GM12878 (cell line): ENCODE measurements at regions not wholly inside any gene's neighbourhood (a gene's known extent, or its start where the extent isn't known, plus 50 kb on each side); places are given as distances from the start of the nearest gene placed in this dataset.

ENCODE experiments used
- ATAC-seq: fragments of 200-7000 bp; cut with Tn5 transposase; 3 replicates; pipeline ENCODE4 v1.9.1; 2020; ENCODE audit warnings: mild to moderate bottlenecking, moderate library complexity
- BruUV-seq: library from RNA; stranded (reverse); fragments of 400-500 nt; replicated peaks from 2 replicates; lab custom pipeline; 2021; lab: Mats Ljungman, UMichigan
- CTCF ChIA-PET: fragments of 300-600 bp; sonication (Branson Sonifier 250); formaldehyde crosslinking; extraction: SDS; loops from one replicate; lab custom pipeline; 2021; ENCODE audit warnings: inconsistent platforms; lab: Yijun Ruan, JAX
- POLR2A ChIA-PET: fragments of 350-600 bp; formaldehyde crosslinking; extraction: SDS; loops from one replicate; lab custom pipeline; 2021; ENCODE audit warnings: inconsistent platforms; lab: Charles Lee
- RAD21 ChIA-PET: fragments of 300-600 bp; sonication (Branson Sonifier 250); formaldehyde crosslinking; loops from one replicate; lab custom pipeline; 2023; ENCODE audit warnings: antibody characterized with exemption; ENCODE audit not compliant: unreplicated experiment; lab: Charles Lee
- SMC1A ChIA-PET: fragments of 300-600 bp; sonication (Branson Sonifier 250); formaldehyde crosslinking; loops from one replicate; lab custom pipeline; 2023; ENCODE audit not compliant: unreplicated experiment, uncharacterized antibody; lab: Charles Lee
- DNase-seq: peaks from one replicate; pipeline ENCODE4 v3.0.0-alpha.2; 2011; ENCODE audit warnings: low read depth, low spot score
- FAIRE-seq: peaks from 3 replicates; lab custom pipeline; 2011; peaks lifted over from hg19 to GRCh38; lab: Jason Lieb, UNC
- H2AFZ ChIP-seq: 2 replicates; pipeline ENCODE4 v1.6.0; 2011; ENCODE audit warnings: low read depth, low read length, control low read depth; ENCODE audit not compliant: control insufficient read depth
- H3K27ac ChIP-seq: 2 replicates; pipeline ENCODE4 v1.5.1; 2011; ENCODE audit warnings: control low read depth; ENCODE audit not compliant: control insufficient read depth, insufficient read depth
- H3K27me3 ChIP-seq, 2 experiments: replicated peaks in 1 of 2; 2 replicates each; pipeline versions ENCODE4 v1.6.0 to v1.6.1; 2011; ENCODE audit warnings: low read length in 1 of 2; ENCODE audit not compliant: control insufficient read depth in 2 of 2, insufficient read depth in 2 of 2
- H3K36me3 ChIP-seq, 2 experiments: 2 replicates each; pipeline ENCODE4 v1.5.1; 2011; ENCODE audit warnings: low read length in 1 of 2; ENCODE audit not compliant: control insufficient read depth in 2 of 2, insufficient read depth in 2 of 2
- H3K4me1 ChIP-seq: 2 replicates; pipeline ENCODE4 v1.6.1; 2011; ENCODE audit warnings: mild to moderate bottlenecking, low read length, moderate library complexity, mixed read lengths; ENCODE audit not compliant: control insufficient read depth, insufficient read depth
- H3K4me2 ChIP-seq: 2 replicates; pipeline ENCODE4 v1.6.0; 2011; ENCODE audit warnings: control low read depth; ENCODE audit not compliant: control insufficient read depth, insufficient read depth
- H3K4me3 ChIP-seq: fragments of 200-600 bp; sonication (generic); 2 replicates; pipeline ENCODE4 v1.5.1; 2016
- H3K79me2 ChIP-seq: 2 replicates; pipeline ENCODE4 v1.6.0; 2011; ENCODE audit warnings: low read length; ENCODE audit not compliant: control insufficient read depth, insufficient read depth
- H3K9ac ChIP-seq: 2 replicates; pipeline ENCODE4 v1.8.0; 2011; ENCODE audit warnings: low read length, control low read depth, mixed read lengths; ENCODE audit not compliant: control insufficient read depth, insufficient read depth
- H3K9me3 ChIP-seq: replicated peaks from 3 replicates; pipeline ENCODE4 v1.5.1; 2011; ENCODE audit warnings: mild to moderate bottlenecking, low read length; ENCODE audit not compliant: control insufficient read depth, insufficient read depth
- H4K20me1 ChIP-seq: 2 replicates; pipeline ENCODE4 v1.6.0; 2011; ENCODE audit not compliant: control insufficient read depth, insufficient read depth
- BCL11A ChIP-seq: IDR thresholded peaks from 2 replicates; pipeline ENCODE4 v1.6.1; 2011; ENCODE audit warnings: low read depth, low read length
- CREM ChIP-seq: IDR thresholded peaks from 2 replicates; pipeline ENCODE4 v1.6.1; 2014; ENCODE audit warnings: antibody characterized with exemption, low read depth
- EGR1 ChIP-seq, 2 experiments: IDR thresholded peaks; 1 replicate in 1 of 2; 2 replicates in 1 of 2; pipeline ENCODE4 v1.6.1; 2011 to 2012; ENCODE audit warnings: low read depth in 2 of 2, low read length in 2 of 2, borderline replicate concordance in 1 of 2, mild to moderate bottlenecking in 1 of 2, moderate library complexity in 1 of 2
- ETV6 ChIP-seq, 2 experiments: fragments of 450-650 bp in 1 of 2; IDR thresholded peaks in 1 of 2; conservative IDR thresholded peaks in 1 of 2; 2 replicates each; pipeline ENCODE4 v1.6.1; 2014; ENCODE audit warnings: antibody characterized with exemption in 1 of 2, borderline replicate concordance in 1 of 2, low read depth in 1 of 2, mild to moderate bottlenecking in 1 of 2, moderate library complexity in 1 of 2
- FOXK2 ChIP-seq: fragments of 450-650 bp; IDR thresholded peaks from 2 replicates; pipeline ENCODE4 v1.6.1; 2017; ENCODE audit warnings: mild to moderate bottlenecking, moderate library complexity
- KLF5 ChIP-seq: fragments of 450-650 bp; IDR thresholded peaks from 2 replicates; pipeline ENCODE4 v1.6.1; 2014; ENCODE audit warnings: mild to moderate bottlenecking; ENCODE audit not compliant: partially characterized antibody
- NFXL1 ChIP-seq: fragments of 450-650 bp; IDR thresholded peaks from 2 replicates; pipeline ENCODE4 v1.6.1; 2017; ENCODE audit warnings: antibody characterized with exemption, mild to moderate bottlenecking, borderline replicate concordance
- NFYA ChIP-seq: IDR thresholded peaks from 2 replicates; pipeline ENCODE4 v1.6.1; 2011; ENCODE audit warnings: low read depth, mild to moderate bottlenecking, low read length, improper control_type of control experiment, borderline replicate concordance
- POU2F2 ChIP-seq: IDR thresholded peaks from 3 replicates; pipeline ENCODE4 v1.6.1; 2011; ENCODE audit warnings: low read depth, mild to moderate bottlenecking, low read length, borderline replicate concordance
- RBBP5 ChIP-seq: fragments of 200-600 bp; sonication (generic); conservative IDR thresholded peaks from 2 replicates; pipeline ENCODE4 v1.6.1; 2016
- RUNX3 ChIP-seq: IDR thresholded peaks from 2 replicates; pipeline ENCODE4 v1.6.1; 2012; ENCODE audit warnings: low read length, inconsistent platforms
- SRF ChIP-seq, 2 experiments: IDR thresholded peaks; 2 replicates each; pipeline ENCODE4 v1.6.1; 2011; ENCODE audit warnings: low read depth in 2 of 2, low read length in 2 of 2, mild to moderate bottlenecking in 1 of 2, moderate library complexity in 1 of 2
- TAF1 ChIP-seq: IDR thresholded peaks from 2 replicates; pipeline ENCODE4 v1.6.1; 2011; ENCODE audit warnings: mild to moderate bottlenecking, low read depth, low read length, borderline replicate concordance
- TARDBP ChIP-seq: IDR thresholded peaks from 2 replicates; pipeline ENCODE4 v1.6.1; 2016; ENCODE audit warnings: borderline replicate concordance
- ZNF24 ChIP-seq: fragments of 450-650 bp; IDR thresholded peaks from 2 replicates; pipeline ENCODE4 v1.6.1; 2017; ENCODE audit warnings: antibody characterized with exemption, mild to moderate bottlenecking
- WGBS: methylation state at CpG from one replicate; pipeline ENCODE4 v1.1.6; 2016; ENCODE audit warnings: low lambda C conversion rate; ENCODE audit not compliant: insufficient replicate concordance, insufficient coverage; ENCODE audit errors: missing lambda C conversion rate; 5-methylcytosine and 5-hydroxymethylcytosine counted together
- in situ Hi-C: fragments of 300-500 bp; cut with MboI; formaldehyde crosslinking; loops from 9 replicates; pipeline ENCODE4 v1.14.3; 2018; ENCODE audit warnings: mixed read lengths
- intact Hi-C: fragments of 100-400 bp; cut with micrococcal nuclease; formaldehyde crosslinking; loops from one replicate; pipeline ENCODE4 v1.14.2; 2022; ENCODE audit not compliant: unreplicated experiment
- TF ChIP-seq, protein P1 (sequence below): fragments of 450-650 bp; formaldehyde crosslinking; IDR thresholded peaks from 2 replicates; pipeline ENCODE4 v1.4.0; 2020; ENCODE audit warnings: mild to moderate bottlenecking, moderate library complexity
- TF ChIP-seq, protein P2 (sequence below): IDR thresholded peaks from 2 replicates; pipeline ENCODE4 v1.6.1; 2012; ENCODE audit warnings: low read depth, low read length, improper control_type of control experiment

DNA sequence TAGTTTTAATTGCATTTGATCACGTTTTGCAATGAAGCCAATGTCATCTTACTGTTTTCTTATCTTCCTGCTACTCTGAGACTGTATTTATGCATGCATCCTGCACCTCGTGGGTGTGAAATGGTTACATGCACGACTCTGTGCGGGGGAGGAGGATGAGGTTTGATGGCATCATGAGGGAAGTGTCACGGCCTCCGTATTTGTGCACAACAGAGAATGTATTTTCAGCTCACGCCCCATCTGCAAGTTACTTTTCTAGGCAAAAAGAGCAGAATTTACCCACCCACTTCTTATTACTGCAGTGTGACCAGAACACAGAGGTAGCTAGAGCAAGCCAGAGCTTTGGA lies 145.1 kb downstream of the TDRD15 start:
- in situ Hi-C loops (no loop called here), intact Hi-C loops (no loop called here)
- Histone ChIP-seq H3K79me2 (no peaks in the 10 kb centered on the region), H3K27me3 (no peaks in the 10 kb centered on the region), H3K4me1 (no peaks in the 10 kb centered on the region), H3K9ac (no peak overlapping the region), H2AFZ (no peak overlapping the region), H3K36me3 (no peaks in the 10 kb centered on the region), H3K9me3 (no peaks in the 10 kb centered on the region), H3K27ac (no peak overlapping the region), H4K20me1 (no peaks in the 10 kb centered on the region), H3K4me2 (no peak overlapping the region), H3K4me3 (no peak overlapping the region)
- RAD21 ChIA-PET, result no interaction called here
- FAIRE-seq (no peak), DNase-seq (no peak), ATAC-seq (peak; percentile 51; the same call in 2 of the 3 replicates)
- CTCF ChIA-PET, result no interaction called here
- BruUV-seq, result no TSS peak
- POLR2A ChIA-PET, result no interaction called here
- 8% methylated on average over 7 of the region's 7 CpGs for WGBS
- SMC1A ChIA-PET, result interaction anchor here (0.9 to 1.2 kb wide), 2 partner anchors 9 to 14 kb away, joined by 3 to 4 read pairs; no protein-coding TSS in a partner anchor
- TF ChIP-seq NFYA (no peak), RUNX3 (peak; percentile 23; the same call in 1 of the 2 replicates), KLF5 (no peak), ETV6 (conservative IDR thresholded peaks at IDR 0.05 in 1 of 2, IDR thresholded peaks at IDR 0.05 in 1 of 2; ENCODE audit: borderline replicate concordance in 1 of 2, low read depth in 1 of 2) (no peak), BCL11A (no peak), FOXK2 (no peak), EGR1 (IDR thresholded peaks at IDR 0.05; ENCODE audit: borderline replicate concordance in 1 of 2, low read depth in 2 of 2, low read length in 2 of 2) (peak in 1 of 2 experiments; percentile 37; a peak in 1 of 3 replicates), NFXL1 (no peak), POU2F2 (no peak), RBBP5 (no peak), CREM (0 out of 2 replicates have a peak, but pooled peaks have one; percentile 13), ZNF24 (no peak), SRF (IDR thresholded peaks at IDR 0.05; ENCODE audit: low read depth in 2 of 2, low read length in 2 of 2) (no peak), TARDBP (no peak), TAF1 (no peak)
- TF ChIP-seq, protein P1, sequence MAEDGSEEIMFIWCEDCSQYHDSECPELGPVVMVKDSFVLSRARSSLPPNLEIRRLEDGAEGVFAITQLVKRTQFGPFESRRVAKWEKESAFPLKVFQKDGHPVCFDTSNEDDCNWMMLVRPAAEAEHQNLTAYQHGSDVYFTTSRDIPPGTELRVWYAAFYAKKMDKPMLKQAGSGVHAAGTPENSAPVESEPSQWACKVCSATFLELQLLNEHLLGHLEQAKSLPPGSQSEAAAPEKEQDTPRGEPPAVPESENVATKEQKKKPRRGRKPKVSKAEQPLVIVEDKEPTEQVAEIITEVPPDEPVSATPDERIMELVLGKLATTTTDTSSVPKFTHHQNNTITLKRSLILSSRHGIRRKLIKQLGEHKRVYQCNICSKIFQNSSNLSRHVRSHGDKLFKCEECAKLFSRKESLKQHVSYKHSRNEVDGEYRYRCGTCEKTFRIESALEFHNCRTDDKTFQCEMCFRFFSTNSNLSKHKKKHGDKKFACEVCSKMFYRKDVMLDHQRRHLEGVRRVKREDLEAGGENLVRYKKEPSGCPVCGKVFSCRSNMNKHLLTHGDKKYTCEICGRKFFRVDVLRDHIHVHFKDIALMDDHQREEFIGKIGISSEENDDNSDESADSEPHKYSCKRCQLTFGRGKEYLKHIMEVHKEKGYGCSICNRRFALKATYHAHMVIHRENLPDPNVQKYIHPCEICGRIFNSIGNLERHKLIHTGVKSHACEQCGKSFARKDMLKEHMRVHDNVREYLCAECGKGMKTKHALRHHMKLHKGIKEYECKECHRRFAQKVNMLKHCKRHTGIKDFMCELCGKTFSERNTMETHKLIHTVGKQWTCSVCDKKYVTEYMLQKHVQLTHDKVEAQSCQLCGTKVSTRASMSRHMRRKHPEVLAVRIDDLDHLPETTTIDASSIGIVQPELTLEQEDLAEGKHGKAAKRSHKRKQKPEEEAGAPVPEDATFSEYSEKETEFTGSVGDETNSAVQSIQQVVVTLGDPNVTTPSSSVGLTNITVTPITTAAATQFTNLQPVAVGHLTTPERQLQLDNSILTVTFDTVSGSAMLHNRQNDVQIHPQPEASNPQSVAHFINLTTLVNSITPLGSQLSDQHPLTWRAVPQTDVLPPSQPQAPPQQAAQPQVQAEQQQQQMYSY (CRISPR knock-in tag), result no peak
- TF ChIP-seq, protein P2, sequence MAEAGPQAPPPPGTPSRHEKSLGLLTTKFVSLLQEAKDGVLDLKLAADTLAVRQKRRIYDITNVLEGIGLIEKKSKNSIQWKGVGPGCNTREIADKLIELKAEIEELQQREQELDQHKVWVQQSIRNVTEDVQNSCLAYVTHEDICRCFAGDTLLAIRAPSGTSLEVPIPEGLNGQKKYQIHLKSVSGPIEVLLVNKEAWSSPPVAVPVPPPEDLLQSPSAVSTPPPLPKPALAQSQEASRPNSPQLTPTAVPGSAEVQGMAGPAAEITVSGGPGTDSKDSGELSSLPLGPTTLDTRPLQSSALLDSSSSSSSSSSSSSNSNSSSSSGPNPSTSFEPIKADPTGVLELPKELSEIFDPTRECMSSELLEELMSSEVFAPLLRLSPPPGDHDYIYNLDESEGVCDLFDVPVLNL, result no peak
